Testis (tissue), 2 donors: ENCODE measurements at regions not wholly inside any gene's neighbourhood (a gene's known extent, or its start where the extent isn't known, plus 50 kb on each side); places are given as distances from the start of the nearest gene placed in this dataset.

Experiments used
- DNase-seq: peaks from one replicate; pipeline ENCODE4 v3.0.0-alpha.2; 2019
- H3K27ac ChIP-seq, 2 donors: fragments of 200-600 bp; sonication (generic); one replicate each; pipeline ENCODE4 v1.5.1; 2019
- H3K27me3 ChIP-seq: fragments of 200-600 bp; sonication (generic); one replicate; pipeline ENCODE4 v1.5.1; 2019
- H3K36me3 ChIP-seq: fragments of 200-600 bp; sonication (generic); one replicate; pipeline ENCODE4 v1.5.1; 2017; ENCODE audit warnings: low read depth; ENCODE audit errors: missing control alignments
- H3K4me1 ChIP-seq: fragments of 200-600 bp; sonication (generic); one replicate; pipeline ENCODE4 v1.5.1; 2019
- H3K4me3 ChIP-seq, 2 donors: fragments of 200-600 bp; sonication (generic); one replicate each; pipeline ENCODE4 v1.5.1; 2017 to 2019
- H3K9me3 ChIP-seq: fragments of 200-600 bp; sonication (generic); one replicate; pipeline ENCODE4 v1.5.1; 2017
- POLR2A ChIP-seq: fragments of 450-650 bp; IDR thresholded peaks from one replicate; pipeline ENCODE4 v1.6.1; 2017; ENCODE audit warnings: antibody characterized with exemption, mild to moderate bottlenecking, moderate library complexity
- WGBS, 2 donors: methylation state at CpG; one replicate each; pipeline ENCODE4 v1.1.5; 2018; 5-methylcytosine and 5-hydroxymethylcytosine counted together
- intact Hi-C: fragments of 100-400 bp; cut with DNase I; formaldehyde crosslinking; loops from one replicate; pipeline ENCODE4 v1.15.1; 2023; ENCODE audit warnings: low total_unique reads
- TF ChIP-seq, protein P1 (sequence below), 3 experiments: fragments of 450-650 bp in 2 of 3; fragments of 200-600 bp in 1 of 3; sonication (generic) in 1 of 3; IDR thresholded peaks; one replicate each; pipeline ENCODE4 v1.5.1; 2016 to 2019; ENCODE audit warnings: antibody characterized with exemption in 3 of 3, mild to moderate bottlenecking in 2 of 3, moderate library complexity in 1 of 3

DNA sequence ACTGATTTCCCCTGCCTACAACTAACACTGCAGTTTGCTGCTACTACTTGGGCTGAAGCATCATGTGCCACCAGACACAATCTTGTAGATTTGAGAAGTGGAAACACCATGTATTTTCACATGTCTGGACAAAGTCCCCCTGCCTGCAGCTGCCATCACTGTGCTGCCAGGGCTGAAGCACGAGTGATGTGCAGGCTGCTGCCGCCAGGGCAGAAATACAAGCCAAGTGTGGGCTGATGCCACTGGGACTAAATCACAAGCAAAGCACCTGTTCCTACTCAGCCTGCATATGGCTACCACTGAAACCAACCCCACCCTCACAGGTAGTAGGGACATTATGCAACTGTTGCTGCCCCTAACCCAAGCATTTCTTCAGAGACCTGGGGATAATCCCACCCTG is 179.5 kb upstream of the SLC35G4 start:
- Histone ChIP-seq H3K9me3 (no peaks in the 10 kb centered on the region), H3K36me3 (no peaks in the 10 kb centered on the region), H3K27ac (no peak overlapping the region), H3K27me3 (no peaks in the 10 kb centered on the region), H3K4me1 (no peaks in the 10 kb centered on the region), H3K4me3 (no peak overlapping the region)
- TF ChIP-seq, protein P1, sequence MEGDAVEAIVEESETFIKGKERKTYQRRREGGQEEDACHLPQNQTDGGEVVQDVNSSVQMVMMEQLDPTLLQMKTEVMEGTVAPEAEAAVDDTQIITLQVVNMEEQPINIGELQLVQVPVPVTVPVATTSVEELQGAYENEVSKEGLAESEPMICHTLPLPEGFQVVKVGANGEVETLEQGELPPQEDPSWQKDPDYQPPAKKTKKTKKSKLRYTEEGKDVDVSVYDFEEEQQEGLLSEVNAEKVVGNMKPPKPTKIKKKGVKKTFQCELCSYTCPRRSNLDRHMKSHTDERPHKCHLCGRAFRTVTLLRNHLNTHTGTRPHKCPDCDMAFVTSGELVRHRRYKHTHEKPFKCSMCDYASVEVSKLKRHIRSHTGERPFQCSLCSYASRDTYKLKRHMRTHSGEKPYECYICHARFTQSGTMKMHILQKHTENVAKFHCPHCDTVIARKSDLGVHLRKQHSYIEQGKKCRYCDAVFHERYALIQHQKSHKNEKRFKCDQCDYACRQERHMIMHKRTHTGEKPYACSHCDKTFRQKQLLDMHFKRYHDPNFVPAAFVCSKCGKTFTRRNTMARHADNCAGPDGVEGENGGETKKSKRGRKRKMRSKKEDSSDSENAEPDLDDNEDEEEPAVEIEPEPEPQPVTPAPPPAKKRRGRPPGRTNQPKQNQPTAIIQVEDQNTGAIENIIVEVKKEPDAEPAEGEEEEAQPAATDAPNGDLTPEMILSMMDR (IDR thresholded peaks at IDR 0.05): no peak
- TF ChIP-seq POLR2A: no peak
- DNase-seq: no peak
- intact Hi-C loops: no loop called here
- 87% methylated on average over 2 of the region's 2 CpGs; no CpG with 5 or more reads in 1 of the 2 donors for WGBS, 2 donors

DNA sequence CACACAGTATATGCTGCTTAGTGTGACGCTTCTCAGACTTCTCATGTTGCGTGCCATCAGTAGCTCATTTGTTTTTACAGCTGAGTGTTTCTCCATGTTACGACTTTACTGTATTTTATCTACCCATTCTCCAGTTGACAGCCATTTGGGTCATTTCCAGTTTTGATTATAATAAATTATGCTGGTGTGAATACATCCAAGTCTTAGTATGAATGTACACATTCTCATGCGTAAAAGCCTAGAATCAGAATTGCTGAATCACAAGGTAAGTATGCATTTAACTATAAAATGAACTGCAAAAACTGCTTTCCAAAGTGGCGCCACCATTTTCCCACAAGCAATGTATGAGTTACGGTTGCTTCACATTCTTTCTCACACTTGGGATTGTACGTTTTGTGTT is 184.2 kb upstream of the SLC35G4 start:
- 70 to 74% methylated on average over 7 of the region's 7 CpGs for WGBS, 2 donors
- intact Hi-C loops: no loop called here
- no peak for DNase-seq

DNA sequence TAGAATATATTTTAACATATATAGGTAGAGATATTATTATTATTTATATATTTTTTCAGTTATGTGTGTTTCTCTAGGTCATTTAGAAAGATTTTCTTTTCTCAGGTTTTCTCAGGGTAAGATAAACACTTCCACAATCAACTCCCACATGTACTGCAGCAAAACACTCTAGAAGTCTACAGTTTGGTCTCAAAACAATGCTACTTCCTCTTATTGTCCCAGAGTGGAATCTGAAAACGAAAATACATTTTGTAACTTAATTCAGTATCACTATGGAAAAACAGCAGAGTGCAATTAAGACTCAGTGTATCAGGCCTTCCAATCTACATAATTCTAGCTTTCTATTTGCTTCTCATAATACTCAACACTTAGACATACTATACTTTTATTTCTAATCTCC is 190.1 kb upstream of the SLC35G4 start:
- no peak overlapping the region for H3K27ac ChIP-seq
- no peak overlapping the region for H3K4me3 ChIP-seq
- no peak for DNase-seq
- no peaks in the 10 kb centered on the region for H3K4me1 ChIP-seq
- no peaks in the 10 kb centered on the region for H3K36me3 ChIP-seq
- TF ChIP-seq, protein P1 (IDR thresholded peaks at IDR 0.05): no peak
- TF ChIP-seq POLR2A: no peak
- 53 to 59% methylated on average over 1 of the region's 1 CpG for WGBS, 2 donors
- intact Hi-C loops: no loop called here
- H3K9me3 ChIP-seq: no peaks in the 10 kb centered on the region
- no peaks in the 10 kb centered on the region for H3K27me3 ChIP-seq

More for the DNA sequence above, 184.2 kb upstream of the SLC35G4 start:
- TF ChIP-seq, protein P1 (IDR thresholded peaks at IDR 0.05): no peak
- no peak for TF ChIP-seq POLR2A
- no peaks in the 10 kb centered on the region for H3K36me3 ChIP-seq
- no peaks in the 10 kb centered on the region for H3K4me1 ChIP-seq
- no peaks in the 10 kb centered on the region for H3K27me3 ChIP-seq
- no peak overlapping the region for H3K27ac ChIP-seq
- H3K4me3 ChIP-seq: no peak overlapping the region
- H3K9me3 ChIP-seq: no peaks in the 10 kb centered on the region

- DNase-seq: no peak
- 76 to 77% methylated on average over 5 of the region's 5 CpGs for WGBS, 2 donors
Observed at GRCh38 chr18:11412811-11413210, 196.6 kb upstream of the SLC35G4 start.

GRCh38 chr18:11411048-11411447 is 198.3 kb upstream of the SLC35G4 start:
- Histone ChIP-seq H3K27me3 (no peaks in the 10 kb centered on the region), H3K36me3 (no peaks in the 10 kb centered on the region), H3K9me3 (no peaks in the 10 kb centered on the region), H3K4me1 (no peaks in the 10 kb centered on the region), H3K27ac (no peak overlapping the region), H3K4me3 (no peak overlapping the region)
- TF ChIP-seq POLR2A: no peak
- TF ChIP-seq, protein P1 (IDR thresholded peaks at IDR 0.05): no peak
- intact Hi-C loops: no loop called here
- DNase-seq: no peak

More at GRCh38 chr18:11412811-11413210, 196.6 kb upstream of the SLC35G4 start:
- Histone ChIP-seq H3K27me3 (no peaks in the 10 kb centered on the region), H3K9me3 (no peaks in the 10 kb centered on the region), H3K27ac (no peak overlapping the region), H3K36me3 (no peaks in the 10 kb centered on the region), H3K4me3 (no peak overlapping the region), H3K4me1 (no peaks in the 10 kb centered on the region)
- no peak for TF ChIP-seq POLR2A
- TF ChIP-seq, protein P1 (IDR thresholded peaks at IDR 0.05): no peak
- intact Hi-C loops: no loop called here
